CD4-positive, alpha-beta memory T cell (primary cell): ENCODE measurements at regions not wholly inside any gene's neighbourhood (a gene's known extent, or its start where the extent isn't known, plus 50 kb on each side); places are given as distances from the start of the nearest gene placed in this dataset.
"Not testable (repeated sequence)": the region's sequence is repeated elsewhere in the genome, so short reads cannot be mapped to it uniquely, and the experiment has no call there.

ENCODE experiments used
- CTCF ChIA-PET: fragments of 350-600 bp; sonication (Branson Sonifier 250); formaldehyde crosslinking; loops from one replicate; lab custom pipeline; 2021; ENCODE audit warnings: inconsistent platforms; ENCODE audit not compliant: partially characterized antibody; lab: Charles Lee
- POLR2A ChIA-PET: fragments of 350-600 bp; sonication (Branson Sonifier 250); formaldehyde crosslinking; loops from one replicate; lab custom pipeline; 2021; ENCODE audit not compliant: partially characterized antibody; lab: Charles Lee
- DNase-seq, 5 donors: peaks; one replicate each; pipeline versions ENCODE4 v3.0.0 to v3.0.0-alpha.2; 2020 to 2022; ENCODE audit warnings: mixed read lengths in 1 of 5
- H3K27ac ChIP-seq: one replicate; pipeline ENCODE4 v1.7.0; 2013; ENCODE audit warnings: low read depth, low read length
- H3K27me3 ChIP-seq: 2 replicates; pipeline ENCODE4 v1.7.0; 2013; ENCODE audit warnings: mild to moderate bottlenecking, low read length, moderate library complexity; ENCODE audit not compliant: insufficient read depth
- H3K36me3 ChIP-seq: 2 replicates; pipeline ENCODE4 v1.7.0; 2013; ENCODE audit warnings: mild to moderate bottlenecking, low read length, moderate library complexity; ENCODE audit not compliant: insufficient read depth
- H3K4me1 ChIP-seq: 2 replicates; pipeline ENCODE4 v1.7.0; 2013; ENCODE audit warnings: mild to moderate bottlenecking, low read length, moderate library complexity; ENCODE audit not compliant: insufficient read depth
- H3K4me3 ChIP-seq, 2 donors: one replicate each; pipeline ENCODE4 v1.7.0; 2013; ENCODE audit warnings: low read length in 2 of 2, mild to moderate bottlenecking in 1 of 2
- H3K9me3 ChIP-seq, 2 donors: one replicate each; pipeline ENCODE4 v1.7.0; 2013; ENCODE audit warnings: low read length in 2 of 2, control low read depth in 1 of 2; ENCODE audit not compliant: control insufficient read depth in 1 of 2
- H3K27ac Mint-ChIP-seq, 7 donors: one replicate each; pipeline ENCODE4 v1.8.0; 2020 to 2021; ENCODE audit warnings: mixed read lengths in 7 of 7, mild to moderate bottlenecking in 6 of 7, inconsistent platforms in 3 of 7, moderate library complexity in 3 of 7
- H3K27me3 Mint-ChIP-seq, 2 donors: one replicate each; pipeline ENCODE4 v1.8.0; 2020 to 2021; ENCODE audit warnings: mixed read lengths in 2 of 2
- H3K36me3 Mint-ChIP-seq, 2 donors: one replicate each; pipeline ENCODE4 v1.8.0; 2020 to 2021; ENCODE audit warnings: mixed read lengths in 2 of 2, inconsistent platforms in 1 of 2, mild to moderate bottlenecking in 1 of 2
- H3K4me1 Mint-ChIP-seq, 4 donors: one replicate each; pipeline ENCODE4 v1.8.0; 2020 to 2021; ENCODE audit warnings: mixed read lengths in 4 of 4, mild to moderate bottlenecking in 1 of 4
- H3K4me3 Mint-ChIP-seq, 8 donors: one replicate each; pipeline ENCODE4 v1.8.0; 2020 to 2021; ENCODE audit warnings: mixed read lengths in 8 of 8, mild to moderate bottlenecking in 7 of 8, moderate library complexity in 6 of 8, inconsistent platforms in 3 of 8
- H3K9me3 Mint-ChIP-seq, 8 donors: one replicate each; pipeline ENCODE4 v1.8.0; 2020 to 2021; ENCODE audit warnings: mixed read lengths in 8 of 8, mild to moderate bottlenecking in 5 of 8, inconsistent platforms in 3 of 8, moderate library complexity in 1 of 8
- intact Hi-C: fragments of 100-400 bp; cut with micrococcal nuclease; formaldehyde crosslinking; loops from one replicate; pipeline ENCODE4 v1.15.1; 2023

DNA sequence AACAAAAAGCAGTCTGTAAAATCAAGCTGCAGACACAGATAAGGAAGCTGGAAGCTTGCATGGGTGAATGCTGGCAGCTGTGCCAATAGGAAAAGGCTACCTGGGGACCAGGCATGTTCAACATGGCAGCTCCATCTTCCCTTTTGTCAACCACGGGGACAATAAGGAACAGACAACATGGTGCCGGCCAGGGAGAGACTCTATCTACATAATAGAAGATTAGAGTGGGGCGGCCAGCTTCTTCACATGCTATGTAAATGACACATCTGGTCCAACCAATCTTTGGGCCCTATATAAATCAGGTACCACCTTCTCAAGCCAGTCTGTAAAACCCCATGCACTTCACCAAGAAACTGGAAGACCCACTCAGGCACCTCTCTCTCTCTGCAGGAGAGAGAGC, 157.6 kb downstream of the SUDS3 start:
- H3K36me3 Mint-ChIP-seq: no peaks in the 10 kb centered on the region
- H3K9me3 ChIP-seq: no peaks in the 10 kb centered on the region
- ChIA-PET POLR2A (no interaction called here), CTCF (no interaction called here)
- peaks cover 3% of the 10 kb centered on the region in 2 donors for H3K27me3 Mint-ChIP-seq
- H3K4me3 Mint-ChIP-seq: no peak overlapping the region
- H3K4me3 ChIP-seq: no peak overlapping the region
- H3K27me3 ChIP-seq: no peaks in the 10 kb centered on the region
- no peak for DNase-seq
- intact Hi-C loops: no loop called here
- peaks cover 0 to 13% (median 2%) of the 10 kb centered on the region in 8 donors for H3K9me3 Mint-ChIP-seq
- no peaks in the 10 kb centered on the region for H3K36me3 ChIP-seq
- no peaks in the 10 kb centered on the region for H3K4me1 Mint-ChIP-seq
- no peak overlapping the region for H3K27ac ChIP-seq
- no peaks in the 10 kb centered on the region for H3K4me1 ChIP-seq
- H3K27ac Mint-ChIP-seq: no peak overlapping the region

DNA sequence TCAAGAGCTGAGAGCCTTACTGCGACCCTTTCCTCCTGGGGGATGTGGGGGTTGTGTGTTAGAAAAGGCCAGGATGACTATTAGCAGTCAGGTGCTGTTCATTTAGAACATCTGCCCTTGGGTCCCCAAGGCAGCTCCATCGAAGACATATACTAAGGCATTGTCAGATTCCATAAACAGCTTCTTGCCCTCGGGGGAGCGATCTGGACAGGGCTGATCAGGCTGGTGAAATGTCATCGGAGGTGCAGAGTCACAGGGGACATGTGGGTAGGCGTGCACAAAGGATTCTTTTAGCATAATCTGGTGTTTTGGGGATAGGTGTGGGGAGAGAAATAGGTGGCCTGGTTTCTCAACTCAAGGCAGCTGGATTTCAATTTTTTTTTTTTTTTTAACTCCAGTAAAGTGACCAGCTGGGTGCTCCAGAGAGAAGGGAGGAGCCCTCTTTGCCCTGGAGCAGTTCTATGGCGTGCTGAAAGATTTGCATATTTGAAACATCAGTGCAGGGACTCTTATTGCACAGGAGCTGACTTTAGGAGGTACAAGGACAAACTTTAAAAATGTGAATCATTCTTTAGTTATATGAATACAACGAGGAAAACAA, 160.1 kb downstream of the SUDS3 start:
- Histone ChIP-seq H3K4me1 (no peaks in the 10 kb centered on the region), H3K9me3 (no peaks in the 10 kb centered on the region), H3K4me3 (no peak overlapping the region), H3K36me3 (no peaks in the 10 kb centered on the region), H3K27ac (no peak overlapping the region), H3K27me3 (no peaks in the 10 kb centered on the region)
- intact Hi-C loops: no loop called here
- POLR2A ChIA-PET: no interaction called here
- H3K27me3 Mint-ChIP-seq: peaks cover 3 to 5% of the 10 kb centered on the region in 2 donors
- peaks cover 0 to 4% (median 0%) of the 10 kb centered on the region in 8 donors for H3K9me3 Mint-ChIP-seq
- no peak for DNase-seq
- CTCF ChIA-PET: no interaction called here
- no peak overlapping the region for H3K27ac Mint-ChIP-seq
- H3K4me1 Mint-ChIP-seq: no peaks in the 10 kb centered on the region
- no peaks in the 10 kb centered on the region for H3K36me3 Mint-ChIP-seq
- no peak overlapping the region for H3K4me3 Mint-ChIP-seq

DNA sequence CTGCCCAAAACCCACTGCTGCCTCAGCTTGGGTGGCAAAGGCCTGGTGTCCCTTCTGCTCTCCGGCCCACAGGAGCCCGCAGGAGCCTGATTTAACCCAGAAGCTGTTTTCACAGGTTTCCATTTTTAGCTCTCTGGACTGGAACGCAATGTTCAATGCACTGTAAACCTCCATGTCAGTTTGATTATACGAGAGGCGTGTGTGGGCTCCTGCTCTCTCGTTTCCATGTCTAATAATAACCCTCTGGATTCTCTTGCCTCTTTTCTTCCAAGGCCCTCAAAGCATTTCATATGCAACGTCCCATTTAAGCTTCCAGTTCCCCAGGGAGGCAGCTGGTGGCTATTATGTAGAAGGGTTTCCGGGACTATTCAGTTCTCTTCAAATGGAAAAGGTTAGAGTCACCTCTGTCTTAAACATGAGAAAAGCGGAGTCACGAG, 161.1 kb downstream of the SUDS3 start:
- no peak overlapping the region for H3K4me3 ChIP-seq
- ChIA-PET CTCF (no interaction called here), POLR2A (no interaction called here)
- H3K27ac Mint-ChIP-seq: no peak overlapping the region
- no peak overlapping the region for H3K4me3 Mint-ChIP-seq
- peaks cover 0 to 4% (median 0%) of the 10 kb centered on the region in 8 donors for H3K9me3 Mint-ChIP-seq
- no peaks in the 10 kb centered on the region for H3K4me1 Mint-ChIP-seq
- intact Hi-C loops: no loop called here
- no peaks in the 10 kb centered on the region for H3K36me3 Mint-ChIP-seq
- peaks cover 3 to 5% of the 10 kb centered on the region in 2 donors for H3K27me3 Mint-ChIP-seq
- H3K4me1 ChIP-seq: no peaks in the 10 kb centered on the region
- no peaks in the 10 kb centered on the region for H3K36me3 ChIP-seq
- H3K9me3 ChIP-seq: no peaks in the 10 kb centered on the region
- DNase-seq: no peak
- no peak overlapping the region for H3K27ac ChIP-seq
- H3K27me3 ChIP-seq: no peaks in the 10 kb centered on the region

DNA sequence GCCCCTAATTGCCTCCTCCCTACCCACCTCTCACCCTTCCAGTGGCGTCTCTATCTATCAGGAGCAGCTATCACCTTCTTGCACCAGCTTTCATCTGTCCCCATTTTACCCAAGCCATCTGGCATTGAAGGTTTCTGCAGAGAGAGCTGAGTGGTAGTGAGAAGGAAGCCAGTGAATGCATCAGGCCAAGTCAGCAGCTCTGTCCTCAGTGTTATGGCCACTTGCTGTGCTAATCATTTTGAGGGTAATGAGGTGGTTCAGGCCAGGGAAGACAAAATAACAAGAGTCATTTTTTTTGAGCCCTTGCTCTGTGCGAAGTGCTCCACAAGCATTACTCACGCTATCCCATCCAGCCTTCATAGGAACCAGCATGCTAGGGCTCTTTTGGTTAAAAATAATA, 164.7 kb downstream of the SUDS3 start:
- Mint-ChIP-seq H3K36me3 (no peaks in the 10 kb centered on the region), H3K27ac (no peak overlapping the region), H3K27me3 (peaks cover 3 to 5% of the 10 kb centered on the region in 2 donors), H3K4me3 (no peak overlapping the region), H3K4me1 (no peaks in the 10 kb centered on the region), H3K9me3 (peaks cover 0 to 4% (median 0%) of the 10 kb centered on the region in 8 donors)
- CTCF ChIA-PET: no interaction called here
- H3K4me1 ChIP-seq: no peaks in the 10 kb centered on the region
- no peaks in the 10 kb centered on the region for H3K36me3 ChIP-seq
- no peaks in the 10 kb centered on the region for H3K27me3 ChIP-seq
- POLR2A ChIA-PET: no interaction called here
- no peak overlapping the region for H3K27ac ChIP-seq
- no peak overlapping the region for H3K4me3 ChIP-seq
- intact Hi-C loops: no loop called here
- DNase-seq: no peak
- H3K9me3 ChIP-seq: no peaks in the 10 kb centered on the region

DNA sequence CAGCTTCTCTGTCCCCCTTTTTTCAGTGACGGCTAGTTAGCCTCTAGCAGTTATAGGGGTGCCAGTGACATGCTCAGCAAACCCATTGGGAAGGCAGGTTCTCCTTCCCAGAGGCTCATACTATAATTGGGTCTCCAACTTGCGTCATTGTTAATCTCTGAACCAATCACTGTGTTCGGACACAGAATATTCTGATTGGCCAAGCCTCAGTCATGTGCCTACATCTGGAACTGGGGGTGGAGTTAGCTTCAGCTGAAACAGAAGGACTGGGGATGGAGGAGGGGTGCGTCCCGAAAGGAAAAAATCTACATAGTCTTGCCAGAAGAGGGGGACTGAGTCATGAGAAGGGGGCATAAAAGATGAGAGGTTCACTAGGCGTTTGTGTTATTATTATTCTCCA, 165.6 kb downstream of the SUDS3 start:
- Histone ChIP-seq H3K36me3 (no peaks in the 10 kb centered on the region), H3K4me1 (no peaks in the 10 kb centered on the region), H3K4me3 (no peak overlapping the region), H3K27me3 (no peaks in the 10 kb centered on the region), H3K27ac (no peak overlapping the region), H3K9me3 (no peaks in the 10 kb centered on the region)
- H3K27ac Mint-ChIP-seq: no peak overlapping the region
- no peaks in the 10 kb centered on the region for H3K4me1 Mint-ChIP-seq
- intact Hi-C loops: no loop called here
- POLR2A ChIA-PET: no interaction called here
- no peak for DNase-seq
- H3K9me3 Mint-ChIP-seq: peaks cover 0 to 7% (median 2%) of the 10 kb centered on the region in 8 donors
- no peaks in the 10 kb centered on the region for H3K36me3 Mint-ChIP-seq
- H3K27me3 Mint-ChIP-seq: peaks cover 1 to 3% of the 10 kb centered on the region in 2 donors
- no peak overlapping the region for H3K4me3 Mint-ChIP-seq
- CTCF ChIA-PET: no interaction called here

DNA sequence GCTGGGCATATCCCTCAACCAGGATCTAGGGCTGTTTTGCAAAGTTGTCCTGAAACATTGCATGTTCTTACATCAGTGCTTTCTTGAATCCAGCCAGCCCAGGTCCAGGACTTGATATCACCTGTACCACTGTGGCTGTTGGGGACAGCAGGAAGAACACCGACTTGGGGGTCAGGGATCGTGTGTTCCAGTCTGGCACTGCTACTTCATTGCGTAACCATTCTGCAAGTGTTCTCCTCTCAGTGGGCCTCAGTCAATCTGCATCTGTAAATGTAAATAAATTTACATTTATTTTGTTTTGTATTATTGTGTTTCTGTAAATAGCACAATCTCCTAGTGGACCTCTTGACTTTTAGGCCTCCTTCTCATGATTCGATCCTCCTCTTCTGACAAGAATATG, 167.3 kb downstream of the SUDS3 start:
- intact Hi-C loops: no loop called here
- peaks cover 0 to 3% of the 10 kb centered on the region in 2 donors for H3K27me3 Mint-ChIP-seq
- H3K9me3 Mint-ChIP-seq: peaks cover 0 to 9% (median 5%) of the 10 kb centered on the region in 8 donors
- no peaks in the 10 kb centered on the region for H3K36me3 Mint-ChIP-seq
- no peak overlapping the region for H3K4me3 ChIP-seq
- H3K27me3 ChIP-seq: no peaks in the 10 kb centered on the region
- H3K9me3 ChIP-seq: no peaks in the 10 kb centered on the region
- no peak overlapping the region for H3K27ac ChIP-seq
- DNase-seq: no peak
- no peak overlapping the region for H3K4me3 Mint-ChIP-seq
- H3K4me1 ChIP-seq: no peaks in the 10 kb centered on the region
- POLR2A ChIA-PET: no interaction called here
- no peaks in the 10 kb centered on the region for H3K36me3 ChIP-seq
- H3K4me1 Mint-ChIP-seq: no peaks in the 10 kb centered on the region
- H3K27ac Mint-ChIP-seq: no peak overlapping the region
- CTCF ChIA-PET: no interaction called here

DNA sequence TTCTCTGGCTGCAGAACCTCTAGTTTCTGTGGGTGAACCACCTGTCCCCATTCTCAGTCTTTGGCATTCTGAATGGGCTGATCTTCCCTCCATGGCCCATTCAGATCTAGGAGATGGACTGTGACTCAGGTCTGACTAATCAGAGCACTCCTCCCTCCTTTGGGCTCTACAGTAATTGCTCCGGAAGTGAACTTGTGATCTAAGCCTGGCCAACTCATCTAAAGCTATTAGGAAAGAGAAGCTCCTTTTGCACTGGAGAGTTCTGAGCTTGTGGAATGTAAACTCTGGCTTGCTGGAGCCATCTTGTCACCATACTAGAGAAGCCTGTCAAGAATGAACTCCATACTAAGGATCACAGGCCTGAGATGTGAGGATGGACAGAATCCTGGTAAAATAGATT, 168.2 kb downstream of the SUDS3 start:
- ChIA-PET CTCF (no interaction called here), POLR2A (no interaction called here)
- Mint-ChIP-seq H3K4me3 (no peak overlapping the region), H3K36me3 (no peaks in the 10 kb centered on the region), H3K9me3 (peaks cover 2 to 9% (median 5%) of the 10 kb centered on the region in 8 donors), H3K4me1 (no peaks in the 10 kb centered on the region), H3K27ac (no peak overlapping the region), H3K27me3 (peaks cover 0 to 3% of the 10 kb centered on the region in 2 donors)
- Histone ChIP-seq H3K36me3 (no peaks in the 10 kb centered on the region), H3K27me3 (no peaks in the 10 kb centered on the region), H3K4me1 (no peaks in the 10 kb centered on the region), H3K9me3 (no peaks in the 10 kb centered on the region), H3K4me3 (no peak overlapping the region), H3K27ac (no peak overlapping the region)
- no peak for DNase-seq
- intact Hi-C loops: no loop called here

DNA sequence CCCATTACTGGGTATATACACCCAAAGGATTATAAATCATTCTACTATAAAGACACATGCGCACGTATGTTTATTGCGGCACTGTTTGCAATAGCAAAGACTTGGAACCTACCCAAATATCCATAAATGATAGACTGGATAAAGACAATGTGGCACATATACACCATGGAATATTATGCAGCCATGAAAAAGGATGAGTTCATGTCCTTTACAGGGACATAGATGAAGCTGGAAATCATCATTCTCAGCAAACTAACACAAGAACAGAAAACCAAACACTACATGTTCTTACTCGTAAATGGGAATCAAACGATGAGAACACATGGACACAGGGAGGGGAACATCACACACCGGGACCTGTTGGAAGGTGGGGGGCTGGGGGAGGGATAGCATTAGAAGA, 171.3 kb downstream of the SUDS3 start:
- POLR2A ChIA-PET, H3K4me1 ChIP-seq, H3K27ac Mint-ChIP-seq, H3K4me3 Mint-ChIP-seq, DNase-seq, H3K9me3 Mint-ChIP-seq, H3K27me3 Mint-ChIP-seq, H3K4me1 Mint-ChIP-seq, H3K27me3 ChIP-seq, H3K9me3 ChIP-seq, CTCF ChIA-PET, H3K4me3 ChIP-seq, intact Hi-C loops, H3K36me3 ChIP-seq, H3K36me3 Mint-ChIP-seq, H3K27ac ChIP-seq: not testable (repeated sequence)
